Loucy (cell line): ENCODE measurements at regions not wholly inside any gene's neighbourhood (a gene's known extent, or its start where the extent isn't known, plus 50 kb on each side); places are given as distances from the start of the nearest gene placed in this dataset.
A peak's percentile ranks its signal among the peaks of the same experiment; 100 is the strongest.

ENCODE experiments used
- H2AFZ ChIP-seq: fragments of 200-600 bp; sonication (generic); 2 replicates; pipeline ENCODE4 v1.6.0; 2016; ENCODE audit warnings: antibody characterized with exemption, mild to moderate bottlenecking, low read length, moderate library complexity
- H3F3A ChIP-seq: fragments of 200-600 bp; 2 replicates; pipeline ENCODE4 v1.6.0; 2016; ENCODE audit warnings: antibody characterized with exemption, low read depth, mild to moderate bottlenecking
- H3K27me3 ChIP-seq: fragments of 200-600 bp; sonication (generic); 2 replicates; pipeline ENCODE4 v1.6.1; 2014; ENCODE audit warnings: low read length, mild to moderate bottlenecking; ENCODE audit not compliant: insufficient read depth, poor library complexity, severe bottlenecking
- H3K36me3 ChIP-seq: fragments of 200-600 bp; sonication (generic); 2 replicates; pipeline ENCODE4 v1.6.1; 2016; ENCODE audit warnings: low read length; ENCODE audit not compliant: insufficient read depth
- H3K4me1 ChIP-seq: fragments of 200-600 bp; sonication (generic); 2 replicates; pipeline ENCODE4 v1.5.1; 2014; ENCODE audit warnings: low read length, mild to moderate bottlenecking; ENCODE audit not compliant: insufficient read depth, poor library complexity, severe bottlenecking
- H3K4me2 ChIP-seq: fragments of 200-600 bp; sonication (generic); 2 replicates; pipeline ENCODE4 v1.6.0; 2014; ENCODE audit warnings: antibody characterized with exemption, low read length, low read depth, mild to moderate bottlenecking; ENCODE audit not compliant: poor library complexity, severe bottlenecking
- H3K4me3 ChIP-seq: fragments of 200-600 bp; sonication (generic); 2 replicates; pipeline ENCODE4 v1.5.1; 2014; ENCODE audit warnings: low read length, mild to moderate bottlenecking, mixed read lengths; ENCODE audit not compliant: poor library complexity, severe bottlenecking
- H3K79me2 ChIP-seq: fragments of 200-600 bp; sonication (generic); 2 replicates; pipeline ENCODE4 v1.6.1; 2014; ENCODE audit warnings: low read length; ENCODE audit not compliant: insufficient read depth
- H3K9ac ChIP-seq: fragments of 200-600 bp; sonication (generic); 2 replicates; pipeline ENCODE4 v1.6.0; 2014; ENCODE audit warnings: mild to moderate bottlenecking, low read depth, low read length, moderate library complexity; ENCODE audit not compliant: poor library complexity, severe bottlenecking
- H3K9me2 ChIP-seq: fragments of 200-600 bp; sonication (generic); replicated peaks from 2 replicates; pipeline ENCODE4 v1.6.1; 2016; ENCODE audit warnings: low read depth, low read length, mixed read lengths
- H3K9me3 ChIP-seq: fragments of 200-600 bp; sonication (generic); 2 replicates; pipeline ENCODE4 v1.6.1; 2014; ENCODE audit warnings: mild to moderate bottlenecking, antibody characterized with exemption, low read length, low read depth; ENCODE audit not compliant: insufficient read depth
- H4K20me1 ChIP-seq: fragments of 200-600 bp; sonication (generic); 2 replicates; pipeline ENCODE4 v1.6.0; 2014; ENCODE audit warnings: antibody characterized with exemption, low read length, mild to moderate bottlenecking; ENCODE audit not compliant: insufficient read depth, poor library complexity, severe bottlenecking
- CTCF ChIP-seq: fragments of 200-600 bp; sonication (generic); conservative IDR thresholded peaks from 2 replicates; pipeline ENCODE4 v1.5.1; 2014; ENCODE audit warnings: mild to moderate bottlenecking, antibody characterized with exemption, low read length
- EZH2phosphoT487 ChIP-seq: fragments of 200-600 bp; IDR thresholded peaks from 2 replicates; pipeline ENCODE4 v1.6.1; 2018; ENCODE audit warnings: antibody characterized with exemption, mild to moderate bottlenecking, moderate library complexity, borderline replicate concordance

- no peak overlapping the region for H2AFZ ChIP-seq
- no peak overlapping the region for H3K4me3 ChIP-seq
- 0 out of 2 replicates have a peak, but pooled peaks have one; percentile 20 for TF ChIP-seq CTCF
- TF ChIP-seq EZH2phosphoT487 = no peak
- no peaks in the 10 kb centered on the region for H3K36me3 ChIP-seq
- no peaks in the 10 kb centered on the region for H3K9me2 ChIP-seq
- H4K20me1 ChIP-seq = no peaks in the 10 kb centered on the region
- H3K9ac ChIP-seq = no peak overlapping the region
- H3K27me3 ChIP-seq = no peaks in the 10 kb centered on the region
- H3K9me3 ChIP-seq = no peaks in the 10 kb centered on the region
- H3K79me2 ChIP-seq = no peaks in the 10 kb centered on the region
- H3F3A ChIP-seq = no peaks in the 10 kb centered on the region
- no peak overlapping the region for H3K4me2 ChIP-seq
- H3K4me1 ChIP-seq = no peaks in the 10 kb centered on the region
Measured at GRCh38 chr15:62706317-62706716, 336.2 kb upstream of the TPM1 start.

DNA sequence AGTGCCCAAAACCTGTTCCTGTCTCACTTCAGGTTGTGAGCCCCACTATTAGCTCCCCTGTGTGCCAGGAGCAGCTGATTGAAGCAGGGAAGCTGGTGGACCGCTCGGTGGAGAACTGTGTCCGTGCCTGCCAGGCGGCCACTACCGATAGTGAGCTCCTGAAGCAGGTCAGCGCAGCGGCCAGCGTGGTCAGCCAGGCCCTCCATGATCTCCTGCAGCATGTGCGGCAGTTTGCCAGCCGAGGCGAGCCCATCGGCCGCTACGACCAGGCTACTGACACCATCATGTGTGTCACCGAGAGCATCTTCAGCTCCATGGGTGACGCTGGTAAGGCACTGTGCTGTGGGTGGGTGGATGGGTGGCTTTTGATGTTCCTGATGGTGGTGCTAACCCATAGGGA is 334.1 kb upstream of the TPM1 start:
- H3K9me3 ChIP-seq = no peaks in the 10 kb centered on the region
- H3K4me3 ChIP-seq = no peak overlapping the region
- no peaks in the 10 kb centered on the region for H3K79me2 ChIP-seq
- no peaks in the 10 kb centered on the region for H3K27me3 ChIP-seq
- no peaks in the 10 kb centered on the region for H4K20me1 ChIP-seq
- no peak overlapping the region for H3K4me2 ChIP-seq
- no peak overlapping the region for H3K9ac ChIP-seq
- H2AFZ ChIP-seq = no peak overlapping the region
- no peaks in the 10 kb centered on the region for H3K36me3 ChIP-seq
- TF ChIP-seq EZH2phosphoT487 (no peak), CTCF (no peak)
- H3K4me1 ChIP-seq = no peaks in the 10 kb centered on the region
- no peaks in the 10 kb centered on the region for H3F3A ChIP-seq
- no peaks in the 10 kb centered on the region for H3K9me2 ChIP-seq

GRCh38 chr15:62709261-62709660 is 333.3 kb upstream of the TPM1 start:
- no peaks in the 10 kb centered on the region for H3K4me1 ChIP-seq
- no peaks in the 10 kb centered on the region for H3K79me2 ChIP-seq
- H3K4me2 ChIP-seq = no peak overlapping the region
- H3F3A ChIP-seq = no peaks in the 10 kb centered on the region
- no peak overlapping the region for H2AFZ ChIP-seq
- no peaks in the 10 kb centered on the region for H4K20me1 ChIP-seq
- H3K9me2 ChIP-seq = no peaks in the 10 kb centered on the region
- no peak overlapping the region for H3K4me3 ChIP-seq
- no peaks in the 10 kb centered on the region for H3K27me3 ChIP-seq
- no peak overlapping the region for H3K9ac ChIP-seq
- TF ChIP-seq CTCF (no peak), EZH2phosphoT487 (no peak)
- H3K9me3 ChIP-seq = no peaks in the 10 kb centered on the region
- H3K36me3 ChIP-seq = no peaks in the 10 kb centered on the region
